NCI-H2171 treated with DMSO at 0.1 percent for 48 hours (cell line): ENCODE measurements at regions not wholly inside any gene's neighbourhood (a gene's known extent, or its start where the extent isn't known, plus 50 kb on each side); places are given as distances from the start of the nearest gene placed in this dataset.

Experiments
- DNase-seq: peaks from one replicate; lab custom pipeline; 2025; lab: John Stamatoyannopoulos, UW

DNA sequence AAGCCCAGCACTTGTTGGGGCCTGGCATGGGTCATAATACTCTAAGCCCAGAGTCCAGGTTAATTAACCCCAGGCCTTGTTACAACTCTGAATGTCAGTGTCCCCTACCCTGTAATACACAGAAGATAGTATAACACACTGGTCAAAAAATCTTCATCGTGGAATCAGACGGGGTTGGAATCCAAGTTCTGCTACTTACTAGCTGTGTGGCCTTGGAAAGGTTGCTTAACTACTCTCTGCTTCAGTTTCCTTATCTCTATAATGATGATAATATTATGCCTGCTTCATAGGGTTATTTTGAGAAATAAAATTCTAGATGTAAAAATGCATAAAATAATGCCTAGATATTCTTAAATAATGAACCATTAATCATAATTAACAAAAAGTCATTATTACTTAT is 77.8 kb upstream of the CTTNBP2NL start:
- DNase-seq: no peak

DNA sequence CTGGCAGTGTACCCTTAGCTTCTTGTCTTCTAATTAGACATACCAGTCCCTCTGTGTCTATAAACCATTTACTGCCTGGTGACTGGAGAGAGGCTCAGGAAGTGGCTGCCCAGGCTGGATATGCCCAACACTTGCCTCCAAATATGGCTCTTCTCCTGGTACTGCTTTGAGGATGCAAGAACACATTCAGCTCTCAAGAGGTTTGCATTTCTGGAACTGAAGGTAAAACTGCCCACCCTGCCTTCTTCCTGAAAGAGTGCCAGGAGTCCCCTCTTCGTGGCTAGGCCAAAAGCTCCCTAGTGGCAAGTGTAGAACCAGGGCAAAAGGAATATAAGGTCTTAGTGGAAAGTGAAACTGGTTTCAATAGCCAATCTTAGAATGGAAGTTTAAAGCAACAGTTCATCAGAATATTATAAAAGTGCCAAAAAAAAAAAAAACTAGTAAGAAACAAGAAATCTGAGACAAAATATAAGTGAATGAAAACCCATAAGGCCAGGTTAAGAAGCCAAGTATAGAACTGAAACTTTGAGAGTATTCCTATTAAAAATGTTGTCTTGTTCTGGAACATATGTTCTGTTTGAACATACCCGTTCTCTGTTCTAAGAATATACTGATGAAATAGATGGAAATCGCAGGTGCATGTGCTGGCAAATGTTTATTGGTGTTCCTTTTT is 77.2 kb upstream of the CTTNBP2NL start:
- no peak for DNase-seq

DNA sequence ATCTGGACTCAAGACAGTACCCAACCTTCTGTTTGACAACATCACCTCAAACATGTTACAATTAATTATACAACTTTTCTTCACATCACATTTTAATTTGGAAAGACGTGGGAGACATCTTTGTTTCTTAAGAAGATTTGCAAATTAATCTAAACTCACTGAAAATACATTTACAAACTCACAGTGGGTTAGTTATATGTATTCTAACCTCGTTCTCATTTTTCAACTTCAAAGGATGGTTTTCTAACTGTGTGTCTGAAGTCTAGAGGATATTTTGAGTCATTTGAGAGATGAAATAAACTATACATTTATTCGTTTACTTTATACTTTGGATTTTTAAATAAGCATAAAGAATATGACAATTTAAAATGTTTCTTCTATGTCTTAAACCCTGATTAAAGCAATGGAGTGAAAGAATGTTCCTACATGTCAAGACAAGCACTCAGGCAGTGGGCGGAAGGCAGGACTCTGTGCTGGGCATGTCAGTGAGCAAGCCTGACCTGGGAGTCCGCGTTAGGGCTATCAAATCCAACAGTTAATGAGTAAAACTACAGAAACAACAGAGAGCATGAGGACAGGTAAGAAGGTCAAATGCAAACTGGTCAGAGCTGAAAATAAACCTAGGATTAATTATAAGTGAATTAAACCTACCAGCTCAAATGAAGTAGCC is 76.5 kb upstream of the CTTNBP2NL start:
- no peak for DNase-seq

DNA sequence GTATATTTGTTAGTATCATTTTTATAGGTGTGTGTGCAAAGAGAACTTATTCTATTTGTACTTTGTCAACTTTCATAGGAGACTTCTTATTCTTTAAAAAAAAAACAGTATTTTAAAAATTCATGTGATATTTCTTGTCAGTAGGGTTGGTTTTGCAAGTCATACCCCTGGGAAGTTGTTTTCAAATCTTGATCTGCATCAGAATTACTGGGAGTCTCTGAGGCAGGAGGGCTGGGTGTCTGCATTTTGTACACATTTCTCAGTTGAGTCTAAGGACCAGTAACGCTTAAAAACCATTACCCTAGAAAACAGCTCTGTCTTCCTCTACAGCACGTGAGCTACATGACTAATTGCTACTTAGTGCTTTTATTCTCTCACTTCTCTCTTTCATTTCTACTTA is 76.0 kb upstream of the CTTNBP2NL start:
- no peak for DNase-seq

DNA sequence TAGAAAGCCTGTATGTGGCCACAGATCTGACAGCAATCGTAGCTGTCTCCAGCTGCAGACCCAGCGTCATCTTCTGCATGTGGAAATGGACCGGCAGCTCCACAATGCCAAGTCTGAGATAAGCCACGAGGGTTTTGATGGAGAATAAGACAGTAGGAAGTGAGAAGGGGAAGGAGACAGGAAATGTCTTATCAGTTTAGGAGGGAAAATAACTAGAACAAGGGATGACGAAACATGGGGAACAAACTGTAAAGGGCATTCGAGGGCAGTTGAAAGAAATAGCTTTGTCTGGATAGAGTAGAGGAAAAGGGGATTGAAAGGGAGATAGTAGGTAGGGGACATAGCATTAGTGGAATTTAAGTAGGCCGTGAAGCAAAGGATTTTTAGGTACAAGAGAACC is 74.0 kb upstream of the CTTNBP2NL start:
- no peak for DNase-seq

DNA sequence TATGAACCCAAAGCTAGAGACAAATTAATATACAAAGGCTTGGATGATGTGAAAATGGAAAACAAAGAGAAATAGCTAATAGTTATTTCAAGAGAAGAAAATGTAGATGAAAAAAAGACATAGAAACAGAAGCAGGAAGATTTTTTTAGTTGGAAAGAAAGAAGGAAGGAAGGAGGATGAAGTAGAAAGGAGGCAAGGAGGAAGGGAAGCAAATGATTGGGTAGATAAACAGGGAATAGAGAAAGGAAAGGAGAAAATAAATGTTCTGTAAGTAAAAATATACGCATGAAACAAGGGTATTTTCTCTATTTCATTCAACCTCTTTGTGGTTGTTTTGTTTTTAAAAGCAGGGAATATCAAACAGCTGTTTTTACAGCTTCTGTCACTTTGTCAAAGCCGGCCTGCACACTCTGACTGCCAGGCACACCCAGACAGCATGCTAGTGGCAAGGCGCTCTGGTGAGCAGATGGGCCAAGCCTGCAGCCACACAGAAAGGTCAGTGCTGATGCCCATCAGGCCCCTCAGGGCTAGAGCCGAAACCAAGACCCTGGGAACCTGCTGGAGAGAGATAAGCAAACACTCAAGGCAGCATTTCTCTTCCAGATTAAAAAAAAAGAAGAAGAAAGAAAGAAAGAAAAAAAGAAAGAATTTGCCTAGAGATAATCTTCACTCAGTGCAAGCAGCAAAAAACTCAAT is 72.9 kb upstream of the CTTNBP2NL start:
- DNase-seq: no peak

DNA sequence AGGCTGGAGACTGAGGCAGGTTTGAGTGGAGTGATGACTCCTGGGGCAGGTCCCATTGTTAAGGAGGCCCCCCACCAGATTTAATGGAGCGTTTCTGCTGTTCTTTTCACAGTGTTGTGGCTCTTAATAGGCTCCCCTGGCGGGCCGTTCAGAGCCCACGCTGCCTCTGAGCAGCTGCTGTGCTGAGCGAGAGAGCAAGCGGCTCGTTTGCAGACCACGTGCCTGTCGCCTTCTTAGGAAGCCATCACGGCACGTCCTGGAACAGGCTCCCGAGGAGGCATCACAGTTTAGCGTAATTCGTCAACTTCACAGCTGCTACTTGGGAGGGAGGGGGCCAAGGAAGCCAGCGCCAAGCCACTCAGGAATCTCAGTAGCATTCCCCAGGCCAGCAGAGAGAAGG is 70.5 kb upstream of the CTTNBP2NL start:
- peak; percentile 46 for DNase-seq

DNA sequence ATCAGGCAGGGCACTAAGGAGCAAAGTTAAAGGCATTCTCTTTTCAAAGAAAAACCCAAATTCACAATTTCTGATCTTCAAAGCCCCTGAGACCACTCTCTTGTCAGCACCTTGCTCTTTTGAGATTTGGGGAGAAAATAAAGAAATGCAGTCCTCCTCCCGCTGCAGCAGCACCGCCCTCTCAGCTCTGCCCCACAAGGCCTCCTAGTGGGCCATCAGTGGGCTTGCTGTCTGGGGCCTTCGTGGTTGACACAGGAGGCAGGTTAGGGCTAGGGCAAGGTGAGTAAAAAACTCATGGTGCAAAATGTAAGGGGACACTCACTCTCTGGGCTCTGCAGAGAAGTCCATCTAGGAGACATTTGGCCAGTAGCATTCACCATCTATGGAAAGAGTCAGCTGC is 67.4 kb upstream of the CTTNBP2NL start:
- no peak for DNase-seq

DNA sequence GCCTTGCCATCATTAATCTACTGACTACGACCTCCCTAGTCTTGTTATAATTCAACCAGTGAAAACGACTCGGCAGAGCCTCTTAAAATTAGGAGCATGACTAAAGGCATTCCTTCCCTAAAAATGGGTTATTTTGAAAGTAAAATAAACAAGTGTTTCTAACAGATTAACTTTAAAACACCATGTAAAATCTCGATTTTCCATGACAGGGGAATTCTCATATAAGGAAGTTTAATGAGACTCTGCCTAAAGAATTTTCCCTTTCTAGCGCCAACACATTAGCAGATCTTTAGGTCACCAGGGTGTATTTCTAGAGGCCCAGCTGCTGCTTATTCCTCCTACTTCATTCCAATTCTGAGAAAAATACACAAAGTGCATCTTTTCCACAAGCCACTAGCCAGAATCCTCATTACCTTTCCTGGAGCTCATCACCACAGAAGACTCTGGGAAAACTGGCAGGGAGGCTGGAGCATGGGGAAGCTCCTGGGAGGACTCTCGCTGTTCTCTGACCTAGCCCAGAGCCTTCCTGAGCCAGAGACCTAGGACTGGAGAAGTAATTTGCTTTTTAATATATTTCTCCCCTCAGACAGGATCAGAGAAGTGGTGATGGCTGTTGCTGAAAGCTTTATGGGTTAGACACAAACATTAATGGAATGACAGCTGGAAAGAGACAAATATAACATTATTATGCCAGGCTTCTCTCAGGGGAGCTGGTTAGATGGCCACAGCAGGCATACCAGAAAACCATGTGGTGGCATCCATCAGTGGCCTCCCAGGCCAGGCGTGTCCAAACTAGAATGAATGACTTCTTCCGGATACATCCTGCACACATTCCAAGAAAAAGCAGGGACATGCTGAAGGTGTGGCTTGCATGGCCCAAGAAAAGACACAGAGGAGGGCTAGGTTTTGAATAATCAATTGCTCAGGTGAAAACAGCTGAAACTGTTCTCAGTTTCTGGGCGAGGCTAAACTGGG is 63.6 kb upstream of the CTTNBP2NL start:
- no peak for DNase-seq

DNA sequence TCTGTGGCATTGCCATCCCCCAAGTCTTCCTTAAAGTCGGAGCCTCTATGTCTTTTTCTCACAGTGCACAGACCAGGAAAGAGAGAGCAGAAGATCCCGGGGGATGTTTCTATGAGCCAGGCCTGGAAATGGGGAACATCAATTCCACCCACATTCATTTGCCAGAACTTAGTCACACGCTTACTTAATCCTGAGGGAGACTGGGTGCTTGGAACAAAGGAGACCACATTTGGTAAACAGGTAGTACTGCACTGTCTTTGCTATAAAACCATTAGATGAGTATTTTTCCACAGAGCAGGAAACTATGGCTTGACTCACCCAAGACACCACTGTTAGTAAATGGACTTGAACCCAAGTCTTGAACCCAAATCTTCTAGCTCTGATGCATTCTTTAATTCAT is 60.7 kb upstream of the CTTNBP2NL start:
- no peak for DNase-seq

DNA sequence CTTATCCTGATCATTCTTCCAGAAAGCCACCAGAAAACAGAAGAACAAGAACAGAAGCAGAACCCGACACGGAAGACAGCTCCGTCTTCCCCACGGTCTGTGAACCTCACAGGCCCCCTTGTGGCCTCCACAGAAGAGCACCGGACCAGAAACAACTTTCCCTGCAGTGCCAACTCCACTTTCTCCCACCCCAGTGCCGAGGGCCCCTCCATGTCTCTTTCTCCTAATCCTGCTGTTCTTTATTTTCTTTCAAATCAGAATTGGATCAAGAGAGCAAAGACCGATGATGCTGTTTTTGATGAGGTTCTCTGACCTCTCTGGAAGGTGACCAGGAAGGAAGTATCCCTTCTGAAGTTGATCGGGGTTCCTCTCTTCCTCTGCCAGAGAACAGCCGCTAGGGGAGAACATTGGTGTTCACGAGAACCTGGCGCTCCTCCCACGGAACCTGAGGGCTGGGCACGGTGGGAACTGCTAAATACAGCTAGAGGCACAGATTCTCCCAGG is 58.9 kb upstream of the CTTNBP2NL start:
- no peak for DNase-seq

DNA sequence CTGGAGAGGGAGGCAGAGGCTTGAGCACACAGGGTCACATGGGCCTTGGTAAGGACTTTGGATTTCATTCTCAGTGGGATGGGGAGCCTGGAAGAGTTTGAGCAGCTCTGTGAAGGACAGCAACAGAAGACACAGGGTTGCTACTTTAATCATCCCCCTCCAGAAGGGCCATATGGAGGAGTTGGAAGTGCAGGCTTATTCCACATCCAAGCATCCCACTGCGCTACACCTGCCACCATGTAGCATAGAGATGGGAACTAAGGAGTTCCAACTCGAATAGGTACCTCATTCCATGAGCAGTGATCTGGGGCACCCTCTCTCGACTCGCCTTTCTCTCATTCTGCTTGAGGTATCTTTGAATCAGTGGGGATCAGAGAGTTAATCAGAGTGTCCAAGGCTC is 54.0 kb upstream of the CTTNBP2NL start:
- no peak for DNase-seq

DNA sequence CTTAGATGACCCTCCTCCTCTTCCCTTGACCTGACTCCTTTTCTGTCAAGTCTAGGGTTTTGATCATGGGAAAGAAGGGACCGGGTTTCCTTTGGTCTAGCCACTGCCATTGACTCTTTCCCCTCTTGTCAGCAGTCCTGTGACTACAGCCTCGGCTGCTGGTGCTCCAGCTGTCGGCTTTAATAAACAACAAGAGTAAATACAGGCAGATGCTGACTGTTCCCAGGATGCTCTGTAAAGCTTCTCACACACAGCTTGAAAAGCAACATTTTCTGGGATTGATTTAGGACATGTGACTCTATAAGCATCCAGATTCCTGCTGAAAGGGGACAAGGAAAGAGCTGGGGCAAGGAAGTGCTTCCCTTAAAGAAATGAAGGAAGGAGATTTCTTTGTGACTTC is 53.5 kb upstream of the CTTNBP2NL start:
- DNase-seq: peak; percentile 40

DNA sequence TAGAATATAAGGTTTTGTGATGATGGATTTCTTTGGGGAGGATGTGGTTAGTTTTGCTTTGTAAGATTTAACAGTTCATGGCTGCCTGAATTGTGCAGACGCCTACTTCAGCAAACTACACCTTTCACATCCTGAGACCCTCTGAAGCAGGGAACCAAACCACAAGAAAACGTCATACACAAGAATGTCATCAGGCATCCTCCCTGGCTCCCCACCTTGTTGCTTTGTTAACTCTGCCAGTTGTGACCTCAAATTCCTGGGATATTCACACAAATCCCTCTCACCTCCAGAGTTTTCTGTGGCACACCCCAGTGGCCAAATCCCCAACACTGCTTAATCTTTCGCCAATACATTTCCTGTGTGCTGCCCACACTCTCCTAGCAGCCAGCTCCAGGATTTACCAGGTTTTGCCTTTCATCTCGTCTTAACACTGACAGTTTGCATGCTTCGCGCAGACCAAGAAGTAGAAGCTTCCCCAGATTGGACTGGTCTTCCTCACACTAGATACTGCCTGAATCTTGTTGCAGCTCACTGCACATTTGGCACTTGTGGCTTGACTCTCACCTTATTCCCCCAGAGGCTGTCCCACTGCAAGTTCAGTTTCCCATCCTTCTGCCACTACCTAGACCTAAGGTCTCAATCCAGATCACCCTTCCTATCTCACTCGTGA is 51.1 kb upstream of the CTTNBP2NL start:
- DNase-seq: no peak
